Fibroblast of skin of right quadriceps (primary cell): ENCODE measurements at regions not wholly inside any gene's neighbourhood (a gene's known extent, or its start where the extent isn't known, plus 50 kb on each side); places are given as distances from the start of the nearest gene placed in this dataset.
A peak's percentile ranks its signal among the peaks of the same experiment; 100 is the strongest.
"Not testable (repeated sequence)": the region's sequence is repeated elsewhere in the genome, so short reads cannot be mapped to it uniquely, and the experiment has no call there.

Experiments
- DNase-seq: peaks from one replicate; pipeline ENCODE4 v3.0.0-alpha.2; 2013

DNA sequence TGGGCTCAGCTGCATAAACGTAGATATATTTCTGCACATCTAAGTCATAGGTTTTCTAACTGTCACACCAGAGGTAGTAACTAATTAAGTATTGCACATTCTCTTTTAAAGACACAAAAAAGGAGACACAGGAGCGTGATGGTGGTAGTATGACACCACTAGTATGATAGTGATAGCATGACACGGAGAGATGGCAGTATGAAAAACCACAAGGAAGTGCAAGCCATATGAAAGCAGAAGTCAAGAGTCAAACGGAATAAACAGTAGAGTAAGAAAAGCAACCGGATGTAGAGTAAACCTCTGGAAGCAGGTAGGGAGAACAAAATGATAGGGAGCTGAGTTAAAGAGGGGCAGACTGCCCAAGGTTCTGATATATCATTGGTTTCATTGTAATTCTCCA lies 382.2 kb upstream of the INTU start:
- no peak for DNase-seq

- DNase-seq = peak; percentile 86
Observed at GRCh38 chr4:127251423-127251822, 381.3 kb upstream of the INTU start.

DNA sequence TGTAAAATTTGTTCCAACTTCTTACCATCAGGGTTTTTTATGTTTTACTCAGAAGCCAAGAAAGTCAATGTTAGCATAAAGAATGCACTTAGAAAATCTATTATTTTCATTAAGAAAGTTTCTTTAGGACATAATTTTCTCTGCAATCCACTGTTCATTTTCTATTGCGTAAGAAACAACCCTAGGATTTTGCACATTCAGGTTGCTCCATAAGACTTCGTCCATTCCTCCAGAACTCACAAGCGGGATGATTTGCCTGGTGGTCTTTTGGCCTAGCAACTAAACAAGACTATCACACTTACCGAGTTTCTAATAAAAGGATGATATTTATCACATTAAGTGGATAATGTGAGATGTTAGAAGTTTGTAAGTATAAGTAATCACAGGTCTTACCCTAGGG lies 376.3 kb upstream of the INTU start:
- DNase-seq = no peak

DNA sequence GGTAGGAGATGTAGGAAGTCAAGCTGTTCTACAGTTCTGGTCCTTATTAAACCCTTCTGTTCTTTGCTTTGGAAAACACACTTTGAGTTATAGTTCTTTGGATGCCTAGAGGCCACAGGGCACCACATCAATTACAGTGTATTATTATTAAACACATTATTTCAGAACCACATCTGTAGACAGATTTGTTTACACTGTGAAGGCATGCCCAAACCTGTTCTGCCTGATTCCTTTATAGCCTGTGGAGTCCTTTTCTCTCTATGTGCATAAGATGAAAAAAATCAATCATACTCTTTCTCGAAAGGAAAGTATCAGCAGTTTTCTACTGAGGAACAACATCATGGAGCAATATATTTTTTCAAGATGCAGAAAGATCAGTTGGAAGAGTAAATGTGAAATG lies 371.3 kb upstream of the INTU start:
- no peak for DNase-seq

DNA sequence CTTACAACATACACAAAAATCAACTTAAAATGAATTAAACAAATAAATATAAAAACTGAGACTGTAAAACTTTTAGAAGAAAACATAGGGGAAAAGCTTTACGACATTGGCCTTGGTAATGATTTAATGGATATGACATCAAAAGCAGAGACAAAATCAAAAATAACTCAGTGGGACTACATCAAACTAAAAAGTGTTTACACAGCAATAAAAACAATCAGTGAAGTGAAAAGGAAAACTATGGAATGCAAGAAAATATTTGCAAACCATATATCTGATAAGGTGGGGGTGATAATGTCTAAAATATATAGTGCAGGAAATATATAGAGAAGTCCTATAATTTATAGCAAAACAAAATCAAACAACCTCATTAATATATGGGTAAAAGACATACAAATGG lies 364.4 kb upstream of the INTU start:
- DNase-seq = no peak

DNA sequence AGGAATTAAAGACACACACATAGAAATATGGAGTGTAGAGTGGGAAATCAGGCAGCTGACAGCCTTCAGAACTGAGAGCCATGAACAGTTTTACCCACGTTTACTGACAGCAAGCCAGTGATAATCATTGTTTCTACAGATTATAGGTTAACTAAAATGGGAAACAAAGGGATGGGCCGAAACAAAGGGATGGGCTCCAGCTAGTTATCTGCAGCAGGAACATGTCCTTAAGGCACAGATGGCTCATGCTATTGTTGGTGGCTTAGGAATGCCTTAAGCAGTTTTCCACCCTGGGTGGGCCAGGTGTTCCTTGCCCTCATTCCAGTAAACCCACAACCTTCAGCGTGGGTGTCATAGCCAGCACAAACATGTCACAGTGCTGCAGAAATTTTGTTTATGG lies 355.7 kb upstream of the INTU start:
- DNase-seq = not testable (repeated sequence)

- DNase-seq = peak; percentile 20
Observed at GRCh38 chr4:127284236-127284635, 348.5 kb upstream of the INTU start.

GRCh38 chr4:127291316-127291715 lies 341.4 kb upstream of the INTU start:
- DNase-seq = no peak

- no peak for DNase-seq
Observed at GRCh38 chr4:127293496-127293895, 339.3 kb upstream of the INTU start.

GRCh38 chr4:127304356-127304755 lies 328.4 kb upstream of the INTU start:
- peak; percentile 40 for DNase-seq

- no peak for DNase-seq
Observed at GRCh38 chr4:127307996-127308395, 324.8 kb upstream of the INTU start.

DNA sequence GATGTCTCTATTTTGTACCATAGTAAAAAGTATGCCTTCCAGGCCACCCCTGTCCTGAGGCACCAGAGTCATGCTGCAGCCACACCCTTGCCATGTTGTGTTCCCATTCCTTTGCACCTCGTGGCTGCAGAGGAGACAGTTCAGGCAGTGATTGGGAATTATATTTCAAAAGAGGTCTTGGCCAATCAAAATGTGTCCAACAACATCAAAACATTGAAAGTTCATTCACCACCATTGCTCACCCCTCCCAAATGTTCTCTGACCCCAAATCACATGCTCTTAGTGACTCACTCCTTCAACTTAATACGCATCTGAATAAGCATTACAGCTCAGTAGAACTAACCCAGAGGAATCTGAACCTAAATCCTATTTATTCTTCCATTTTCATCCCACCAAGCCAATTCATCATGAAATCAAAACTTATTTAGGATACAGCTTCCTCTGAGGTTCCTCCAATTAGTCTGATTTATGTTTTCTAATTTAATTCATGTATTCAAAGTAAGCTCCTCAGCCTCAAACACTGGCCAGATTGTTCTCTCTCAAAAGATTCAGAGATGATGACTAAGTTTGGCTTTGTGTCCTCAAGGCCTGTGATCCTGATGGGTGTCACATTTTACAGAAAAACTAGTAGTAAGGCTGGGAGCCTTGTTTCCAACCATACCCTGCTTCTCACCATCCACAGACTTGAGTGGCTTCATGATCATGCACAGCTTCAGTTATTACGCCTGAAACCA lies 323.2 kb upstream of the INTU start:
- peak; percentile 5 for DNase-seq

- DNase-seq = no peak
Observed at GRCh38 chr4:127311371-127311770, 321.4 kb upstream of the INTU start.

- DNase-seq = no peak
Observed at GRCh38 chr4:127311924-127312323, 320.8 kb upstream of the INTU start.

DNA sequence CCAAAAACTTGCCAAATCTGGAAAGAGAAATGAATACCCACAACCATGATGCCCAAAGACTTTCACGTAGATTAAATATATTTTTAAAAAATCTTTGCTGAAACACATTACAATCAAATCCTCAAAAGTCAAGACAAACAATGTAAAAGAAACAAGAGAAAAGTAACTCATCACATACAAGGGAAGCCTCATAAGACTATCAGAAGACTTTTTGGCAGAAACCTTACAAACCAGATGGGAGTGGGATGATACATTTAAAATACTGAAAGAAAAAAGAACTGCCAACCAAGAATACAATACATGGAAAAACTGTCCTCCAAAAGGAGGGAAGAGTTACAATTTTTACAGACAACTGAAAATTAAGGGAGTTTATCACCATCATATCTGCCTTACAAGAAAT lies 319.0 kb upstream of the INTU start:
- DNase-seq = no peak

DNA sequence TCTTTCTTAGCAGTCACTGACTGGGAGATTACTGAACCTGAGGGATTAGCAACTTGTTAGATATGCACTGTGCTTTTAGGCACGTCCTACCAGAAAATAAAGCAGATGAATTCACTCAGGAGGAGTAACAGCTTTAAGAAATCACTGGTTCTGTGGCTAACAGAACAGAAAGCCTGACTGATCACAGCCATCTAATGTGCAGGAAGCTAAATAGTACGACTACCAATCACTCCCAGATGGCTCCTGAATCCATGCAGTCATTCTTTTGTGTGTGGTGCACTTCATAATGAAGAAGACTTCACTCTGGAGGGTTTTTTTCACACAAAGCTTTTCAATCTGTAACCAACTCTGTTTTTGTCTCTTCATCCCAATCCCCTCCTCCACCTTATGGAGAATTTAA lies 305.3 kb upstream of the INTU start:
- DNase-seq = no peak

DNA sequence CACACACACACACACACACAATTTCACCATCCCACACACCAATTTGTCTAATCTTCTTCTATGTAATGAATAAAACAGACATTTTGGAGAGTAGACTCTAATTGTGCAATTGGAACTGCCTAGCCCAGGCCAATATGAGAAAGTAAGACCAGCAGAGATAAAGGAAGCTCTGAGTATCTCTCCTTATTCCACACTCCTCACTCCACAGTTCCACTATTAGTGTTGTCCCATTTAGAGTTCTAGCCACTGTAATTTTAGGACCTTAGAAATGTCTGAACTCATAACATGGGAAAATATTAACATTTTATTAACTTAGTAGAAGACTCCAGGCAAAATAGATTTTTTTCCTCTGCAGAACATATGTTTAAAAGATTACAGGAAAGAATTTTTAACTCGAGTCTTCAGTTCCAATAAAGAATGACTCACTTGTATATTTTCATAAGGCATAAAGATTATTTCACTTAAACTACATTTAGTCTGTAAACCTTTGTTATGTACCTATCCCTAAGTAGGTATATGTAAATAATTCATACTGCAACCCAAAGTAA lies 297.6 kb upstream of the INTU start:
- no peak for DNase-seq

GRCh38 chr4:127335732-127336131 lies 297.0 kb upstream of the INTU start:
- DNase-seq = no peak

DNA sequence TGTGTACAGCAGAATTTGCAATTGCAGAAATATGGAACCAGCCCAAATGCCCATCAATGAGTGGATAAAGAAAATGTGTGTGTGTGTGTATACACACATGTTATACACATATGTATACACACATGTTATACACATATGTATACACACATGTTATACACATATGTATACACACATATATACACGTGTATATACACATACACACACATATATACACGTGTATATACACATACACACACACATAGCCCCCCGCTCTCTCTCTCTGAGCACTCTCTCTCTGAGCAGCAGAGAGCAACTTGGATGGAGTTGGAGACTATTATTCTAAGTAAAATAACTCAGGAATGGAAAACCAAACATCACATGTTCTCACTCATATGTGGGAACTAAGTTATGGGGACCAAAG lies 289.6 kb upstream of the INTU start:
- DNase-seq = not testable (repeated sequence)

DNA sequence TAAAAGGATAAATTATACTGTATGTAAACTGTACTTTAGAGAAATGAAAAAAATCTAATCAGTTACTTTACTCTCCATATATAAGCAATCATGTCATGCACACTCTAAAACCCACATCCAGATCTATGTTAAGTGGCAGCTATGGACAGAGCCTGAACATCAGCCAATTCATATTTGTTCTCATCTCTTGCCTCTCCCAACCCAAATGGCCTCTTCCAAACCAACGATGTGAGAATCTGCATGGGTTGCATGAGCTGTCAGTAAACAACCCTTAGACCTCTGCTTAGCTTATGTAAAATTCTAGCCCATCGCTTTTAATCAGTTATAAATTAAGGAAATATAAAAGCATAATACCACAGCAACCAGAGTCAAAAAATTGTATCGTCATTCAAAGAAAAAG lies 288.7 kb upstream of the INTU start:
- DNase-seq = no peak

DNA sequence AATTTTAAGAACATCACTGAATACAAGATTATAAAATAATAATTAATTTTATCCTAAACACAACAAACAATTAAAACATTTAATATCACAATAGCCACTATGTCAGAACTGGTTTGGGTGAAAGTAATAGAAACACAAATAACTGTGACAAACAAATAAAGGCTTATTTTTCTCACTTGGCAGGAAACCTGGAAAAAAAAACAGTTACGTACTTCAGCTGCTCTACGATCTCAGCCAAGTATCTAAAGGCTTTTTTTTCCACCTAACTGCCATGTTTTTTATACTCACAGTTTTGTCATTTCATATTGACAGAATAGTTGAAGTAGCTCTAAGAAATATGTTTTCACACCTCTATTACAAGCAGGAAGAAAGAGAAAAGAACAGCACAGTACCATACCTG lies 284.8 kb upstream of the INTU start:
- no peak for DNase-seq

DNA sequence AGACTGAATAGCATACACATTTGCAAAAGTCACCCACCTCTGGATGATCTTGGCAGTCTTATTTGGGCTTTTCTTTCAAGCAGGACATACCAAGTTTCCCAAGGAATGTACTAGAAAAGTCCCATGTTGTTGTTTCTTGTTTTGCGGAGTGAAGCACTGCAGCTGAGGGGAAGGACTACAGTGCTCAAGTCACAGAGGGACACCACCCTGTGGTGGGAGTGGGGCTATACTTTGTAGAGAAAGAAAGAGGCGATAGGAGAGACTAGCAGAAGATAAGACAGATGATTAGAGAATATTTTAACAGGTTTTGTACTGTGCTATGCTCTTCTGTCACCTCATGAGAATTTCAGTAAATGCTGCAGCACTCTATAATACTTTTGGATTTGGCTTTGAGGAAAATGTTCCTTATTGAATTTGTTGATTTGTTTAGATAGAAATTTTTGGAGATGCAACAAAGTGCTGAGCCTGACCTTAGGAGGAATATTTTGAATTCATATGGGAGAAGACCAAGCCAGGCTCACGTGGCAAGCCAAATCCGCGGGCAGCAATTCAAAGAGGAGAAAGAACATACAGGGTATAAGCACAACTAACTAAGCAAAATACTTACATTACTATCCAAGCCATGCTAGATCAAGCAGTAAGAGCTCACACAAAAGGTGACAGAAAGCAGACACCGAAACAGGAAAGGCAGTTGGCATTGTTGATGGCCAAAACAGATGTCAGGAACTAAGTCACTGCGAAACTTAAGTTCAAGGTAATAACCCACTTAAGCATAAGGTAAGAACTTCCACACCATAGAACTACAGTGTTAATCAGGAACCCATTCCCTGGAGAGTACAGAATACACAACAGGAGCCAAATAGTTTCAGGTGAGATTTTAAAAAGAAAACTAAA lies 280.3 kb upstream of the INTU start:
- DNase-seq = no peak

- DNase-seq = no peak
Observed at GRCh38 chr4:127355743-127356142, 277.0 kb upstream of the INTU start.

GRCh38 chr4:127357765-127358164 lies 275.0 kb upstream of the INTU start:
- no peak for DNase-seq
